ENCODE measurements at regions not wholly inside any gene's neighbourhood (a gene's known extent, or its start where the extent isn't known, plus 50 kb on each side); places are given as distances from the start of the nearest gene placed in this dataset.

DNA sequence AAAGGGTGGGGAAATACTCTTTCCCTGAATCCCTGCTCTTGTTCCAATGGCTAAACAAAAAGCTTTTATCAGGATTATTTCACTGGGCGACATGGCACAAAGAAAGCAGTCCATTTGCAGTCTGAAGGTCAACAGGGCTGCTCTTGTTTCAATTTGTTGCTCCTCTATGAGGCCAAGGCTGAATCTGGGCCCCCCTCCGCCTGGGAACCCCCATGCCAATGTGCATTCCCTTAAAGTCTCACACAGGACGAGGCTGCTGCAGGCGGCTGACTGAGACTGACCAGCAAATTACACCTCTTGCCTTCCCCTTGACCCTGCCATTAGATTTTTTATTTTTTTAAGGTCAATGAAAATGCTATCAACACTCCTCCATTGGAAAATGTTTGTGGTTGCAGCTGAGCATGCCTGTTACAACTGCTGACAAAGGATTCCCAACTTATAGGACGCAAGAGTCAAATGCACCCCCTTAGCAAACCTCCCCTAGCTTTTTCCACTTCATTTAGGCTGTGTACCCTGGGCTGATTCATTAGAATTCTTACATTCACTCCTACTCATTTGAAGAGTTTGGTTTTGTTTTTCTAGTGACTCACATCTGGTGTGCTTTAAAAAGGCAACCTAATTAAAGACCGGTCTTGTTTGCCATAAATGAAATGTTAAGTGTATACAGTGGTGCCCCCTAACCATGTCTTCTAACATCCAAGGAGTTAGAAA is 60.8 kb upstream of the ARHGEF3 start:
- H3K79me2 ChIP-seq (ENCODE audit: insufficient read depth, low read length), result no peaks in the 10 kb centered on the region
- H3K27ac ChIP-seq (ENCODE audit: low read depth, low read length, poor library complexity, severe bottlenecking), result no peak overlapping the region
- no peaks in the 10 kb centered on the region for H3K9me3 ChIP-seq (ENCODE audit: low read length)
- H3K27me3 ChIP-seq (ENCODE audit: insufficient read depth, low read length), result no peaks in the 10 kb centered on the region
- H3K4me1 ChIP-seq (ENCODE audit: insufficient read depth, low read length, severe bottlenecking), result no peaks in the 10 kb centered on the region
- no peaks in the 10 kb centered on the region for H3K9me2 ChIP-seq (ENCODE audit: low read depth, low read length)
- H2AFZ ChIP-seq (ENCODE audit: low read length), result no peak overlapping the region
- H3K9ac ChIP-seq (ENCODE audit: low read length), result no peak overlapping the region
- H4K20me1 ChIP-seq (ENCODE audit: insufficient read depth, low read length), result no peaks in the 10 kb centered on the region
- H3K4me3 ChIP-seq (ENCODE audit: low read depth, low read length, poor library complexity, severe bottlenecking), result no peak overlapping the region
- H3F3A ChIP-seq (ENCODE audit: insufficient read depth, low read length), result no peaks in the 10 kb centered on the region
- TF ChIP-seq, protein P1, sequence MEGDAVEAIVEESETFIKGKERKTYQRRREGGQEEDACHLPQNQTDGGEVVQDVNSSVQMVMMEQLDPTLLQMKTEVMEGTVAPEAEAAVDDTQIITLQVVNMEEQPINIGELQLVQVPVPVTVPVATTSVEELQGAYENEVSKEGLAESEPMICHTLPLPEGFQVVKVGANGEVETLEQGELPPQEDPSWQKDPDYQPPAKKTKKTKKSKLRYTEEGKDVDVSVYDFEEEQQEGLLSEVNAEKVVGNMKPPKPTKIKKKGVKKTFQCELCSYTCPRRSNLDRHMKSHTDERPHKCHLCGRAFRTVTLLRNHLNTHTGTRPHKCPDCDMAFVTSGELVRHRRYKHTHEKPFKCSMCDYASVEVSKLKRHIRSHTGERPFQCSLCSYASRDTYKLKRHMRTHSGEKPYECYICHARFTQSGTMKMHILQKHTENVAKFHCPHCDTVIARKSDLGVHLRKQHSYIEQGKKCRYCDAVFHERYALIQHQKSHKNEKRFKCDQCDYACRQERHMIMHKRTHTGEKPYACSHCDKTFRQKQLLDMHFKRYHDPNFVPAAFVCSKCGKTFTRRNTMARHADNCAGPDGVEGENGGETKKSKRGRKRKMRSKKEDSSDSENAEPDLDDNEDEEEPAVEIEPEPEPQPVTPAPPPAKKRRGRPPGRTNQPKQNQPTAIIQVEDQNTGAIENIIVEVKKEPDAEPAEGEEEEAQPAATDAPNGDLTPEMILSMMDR (IDR thresholded peaks at IDR 0.05; ENCODE audit: low read length), result no peak
- TF ChIP-seq EZH2 (IDR thresholded peaks at IDR 0.05; ENCODE audit: borderline replicate concordance, low read length), result no peak
- no peak overlapping the region for H3K4me2 ChIP-seq (ENCODE audit: low read length)
- H3K36me3 ChIP-seq (ENCODE audit: insufficient read depth, low read length), result no peaks in the 10 kb centered on the region

DNA sequence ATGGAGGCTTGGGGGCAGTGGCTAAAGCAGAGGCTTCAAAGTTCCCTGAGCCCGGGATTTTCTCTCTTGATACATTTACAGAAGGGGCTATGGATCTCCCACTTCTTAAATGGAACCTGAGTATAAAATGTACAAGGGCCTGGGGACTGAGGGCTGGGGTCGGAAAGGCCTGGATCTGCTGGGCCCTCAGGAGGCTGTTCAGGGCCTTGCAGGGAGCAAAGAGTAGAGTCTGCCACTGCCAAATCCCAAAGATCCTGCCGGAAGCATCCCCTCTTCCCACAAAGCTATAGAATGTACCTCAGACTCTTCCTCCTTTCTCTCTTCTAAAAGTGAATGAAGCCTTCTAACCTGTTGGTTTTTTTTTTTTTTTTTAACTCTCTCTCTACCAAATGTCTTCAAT is 59.8 kb upstream of the ARHGEF3 start:
- Histone ChIP-seq H3F3A (ENCODE audit: insufficient read depth, low read length) (no peaks in the 10 kb centered on the region), H4K20me1 (ENCODE audit: insufficient read depth, low read length) (no peaks in the 10 kb centered on the region), H3K27me3 (ENCODE audit: insufficient read depth, low read length) (no peaks in the 10 kb centered on the region), H3K27ac (ENCODE audit: low read depth, low read length, poor library complexity, severe bottlenecking) (no peak overlapping the region), H3K9ac (ENCODE audit: low read length) (no peak overlapping the region), H3K4me3 (ENCODE audit: low read depth, low read length, poor library complexity, severe bottlenecking) (no peak overlapping the region), H2AFZ (ENCODE audit: low read length) (no peak overlapping the region), H3K9me2 (ENCODE audit: low read depth, low read length) (no peaks in the 10 kb centered on the region), H3K4me2 (ENCODE audit: low read length) (no peak overlapping the region), H3K4me1 (ENCODE audit: insufficient read depth, low read length, severe bottlenecking) (no peaks in the 10 kb centered on the region), H3K9me3 (ENCODE audit: low read length) (no peaks in the 10 kb centered on the region), H3K79me2 (ENCODE audit: insufficient read depth, low read length) (no peaks in the 10 kb centered on the region), H3K36me3 (ENCODE audit: insufficient read depth, low read length) (no peaks in the 10 kb centered on the region)
- no peak for TF ChIP-seq EZH2 (IDR thresholded peaks at IDR 0.05; ENCODE audit: borderline replicate concordance, low read length)
- TF ChIP-seq, protein P1 (IDR thresholded peaks at IDR 0.05; ENCODE audit: low read length), result no peak

DNA sequence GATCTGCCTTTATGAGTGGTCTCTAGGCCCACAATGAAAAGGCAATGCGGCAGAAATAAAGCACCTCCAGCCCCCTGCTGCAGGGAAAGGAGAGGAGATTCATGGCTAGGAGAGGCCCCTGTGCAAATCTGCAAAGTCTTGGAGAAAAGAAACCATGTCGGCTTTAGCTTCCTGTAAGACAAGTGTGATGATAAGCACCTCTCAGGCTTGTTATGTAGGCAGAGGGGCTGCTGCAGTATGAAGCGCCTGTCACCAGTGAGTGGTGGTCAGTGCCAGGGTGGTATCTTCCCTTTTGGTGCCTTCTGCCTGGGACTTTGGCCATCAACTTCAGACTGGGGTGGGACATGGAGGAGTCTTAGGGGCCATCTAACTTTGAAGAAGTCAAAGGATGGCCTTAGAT is 59.2 kb upstream of the ARHGEF3 start:
- TF ChIP-seq, protein P1 (IDR thresholded peaks at IDR 0.05; ENCODE audit: low read length), result no peak
- TF ChIP-seq EZH2 (IDR thresholded peaks at IDR 0.05; ENCODE audit: borderline replicate concordance, low read length), result no peak
- Histone ChIP-seq H3K79me2 (ENCODE audit: insufficient read depth, low read length) (no peaks in the 10 kb centered on the region), H2AFZ (ENCODE audit: low read length) (no peak overlapping the region), H4K20me1 (ENCODE audit: insufficient read depth, low read length) (no peaks in the 10 kb centered on the region), H3K27me3 (ENCODE audit: insufficient read depth, low read length) (no peaks in the 10 kb centered on the region), H3K9ac (ENCODE audit: low read length) (no peak overlapping the region), H3K4me2 (ENCODE audit: low read length) (no peak overlapping the region), H3K27ac (ENCODE audit: low read depth, low read length, poor library complexity, severe bottlenecking) (no peak overlapping the region), H3K4me3 (ENCODE audit: low read depth, low read length, poor library complexity, severe bottlenecking) (no peak overlapping the region), H3K9me3 (ENCODE audit: low read length) (no peaks in the 10 kb centered on the region), H3K9me2 (ENCODE audit: low read depth, low read length) (no peaks in the 10 kb centered on the region), H3K36me3 (ENCODE audit: insufficient read depth, low read length) (no peaks in the 10 kb centered on the region), H3F3A (ENCODE audit: insufficient read depth, low read length) (no peaks in the 10 kb centered on the region), H3K4me1 (ENCODE audit: insufficient read depth, low read length, severe bottlenecking) (no peaks in the 10 kb centered on the region)
